Mesenchymal stem cell (in vitro differentiated cells and primary cell): ENCODE measurements at regions not wholly inside any gene's neighbourhood (a gene's known extent, or its start where the extent isn't known, plus 50 kb on each side); places are given as distances from the start of the nearest gene placed in this dataset.

Experiments
- DNase-seq: peaks from one replicate; pipeline ENCODE4 v3.0.0-alpha.2; 2013
- H2AFZ ChIP-seq: one replicate; pipeline ENCODE4 v1.6.1; 2013; ENCODE audit warnings: low read depth, mild to moderate bottlenecking, control low read depth, inconsistent platforms, low read length, moderate library complexity
- H2AK5ac ChIP-seq: 2 replicates; pipeline ENCODE4 v1.6.1; 2013; ENCODE audit warnings: low read length, moderate library complexity, mild to moderate bottlenecking, inconsistent platforms; ENCODE audit not compliant: severe bottlenecking
- H2BK120ac ChIP-seq: one replicate; pipeline ENCODE4 v1.6.1; 2013; ENCODE audit warnings: low read depth, mild to moderate bottlenecking, inconsistent platforms, low read length, moderate library complexity
- H2BK12ac ChIP-seq, 2 experiments: one replicate each; pipeline ENCODE4 v1.6.1; 2013; ENCODE audit warnings: inconsistent platforms in 2 of 2, low read length in 2 of 2, mild to moderate bottlenecking in 2 of 2, moderate library complexity in 2 of 2, control low read depth in 1 of 2
- H2BK15ac ChIP-seq: one replicate; pipeline ENCODE4 v1.6.1; 2013; ENCODE audit warnings: mild to moderate bottlenecking, low read depth, inconsistent platforms; ENCODE audit not compliant: poor library complexity, severe bottlenecking
- H2BK5ac ChIP-seq: 2 replicates; pipeline ENCODE4 v1.6.1; 2013; ENCODE audit warnings: low read depth, mild to moderate bottlenecking, low read length, control low read depth, inconsistent platforms; ENCODE audit not compliant: poor library complexity, severe bottlenecking
- H3K14ac ChIP-seq, 2 experiments: one replicate each; pipeline ENCODE4 v1.6.1; 2013; ENCODE audit warnings: inconsistent platforms in 2 of 2, low read length in 2 of 2, control low read depth in 1 of 2, mild to moderate bottlenecking in 1 of 2, moderate library complexity in 1 of 2
- H3K18ac ChIP-seq, 2 experiments: one replicate each; pipeline ENCODE4 v1.6.1; 2013; ENCODE audit warnings: inconsistent platforms in 2 of 2, low read length in 2 of 2, control low read depth in 1 of 2, low read depth in 1 of 2, mild to moderate bottlenecking in 1 of 2
- H3K23ac ChIP-seq, 2 experiments: one replicate each; pipeline ENCODE4 v1.6.1; 2013; ENCODE audit warnings: inconsistent platforms in 2 of 2, low read length in 2 of 2, mild to moderate bottlenecking in 2 of 2, moderate library complexity in 2 of 2, control low read depth in 1 of 2
- H3K27ac ChIP-seq: 2 replicates; pipeline ENCODE4 v1.5.1; 2013; ENCODE audit warnings: mild to moderate bottlenecking, moderate library complexity, low read length, control low read depth, inconsistent platforms; ENCODE audit not compliant: poor library complexity, severe bottlenecking
- H3K27me3 ChIP-seq, 2 experiments: 2 replicates each; pipeline versions ENCODE4 v1.6.1 to v1.7.0; 2013; ENCODE audit warnings: low read length in 2 of 2, mild to moderate bottlenecking in 2 of 2, moderate library complexity in 2 of 2, control low read depth in 1 of 2, inconsistent platforms in 1 of 2; ENCODE audit not compliant: control insufficient read depth in 1 of 2, insufficient read depth in 1 of 2
- H3K36me3 ChIP-seq, 2 experiments: 2 replicates each; pipeline versions ENCODE4 v1.6.1 to v1.7.0; 2013; ENCODE audit warnings: low read length in 2 of 2, control low read depth in 1 of 2, inconsistent platforms in 1 of 2, low read depth in 1 of 2, mild to moderate bottlenecking in 1 of 2; ENCODE audit not compliant: insufficient read depth in 2 of 2, control insufficient read depth in 1 of 2
- H3K4ac ChIP-seq, 2 experiments: one replicate each; pipeline ENCODE4 v1.6.1; 2013; ENCODE audit warnings: inconsistent platforms in 2 of 2, low read length in 2 of 2, mild to moderate bottlenecking in 2 of 2, moderate library complexity in 2 of 2, control low read depth in 1 of 2, low read depth in 1 of 2
- H3K4me1 ChIP-seq: 2 replicates; pipeline ENCODE4 v1.6.1; 2013; ENCODE audit warnings: low read depth, low read length, control low read depth; ENCODE audit not compliant: control insufficient read depth, insufficient read depth
- H3K4me2 ChIP-seq: 2 replicates; pipeline ENCODE4 v1.6.1; 2013; ENCODE audit warnings: low read length, mild to moderate bottlenecking, inconsistent platforms; ENCODE audit not compliant: poor library complexity, severe bottlenecking
- H3K4me3 ChIP-seq, 2 experiments: 2 replicates each; pipeline versions ENCODE4 v1.5.1 to v1.7.0; 2013; ENCODE audit warnings: low read length in 2 of 2, mild to moderate bottlenecking in 2 of 2, control low read depth in 1 of 2, low read depth in 1 of 2; ENCODE audit not compliant: insufficient read depth in 1 of 2
- H3K79me1 ChIP-seq: replicated peaks from 2 replicates; pipeline ENCODE4 v1.6.1; 2013; ENCODE audit warnings: mild to moderate bottlenecking, control low read depth, low read length, inconsistent platforms; ENCODE audit not compliant: poor library complexity, severe bottlenecking
- H3K9ac ChIP-seq: 2 replicates; pipeline ENCODE4 v1.7.0; 2013; ENCODE audit warnings: mild to moderate bottlenecking, low read length, moderate library complexity
- H3K9me3 ChIP-seq: 2 replicates; pipeline ENCODE4 v1.7.0; 2013; ENCODE audit warnings: mild to moderate bottlenecking, low read length; ENCODE audit not compliant: control insufficient read depth
- H4K8ac ChIP-seq: one replicate; pipeline ENCODE4 v1.6.1; 2013; ENCODE audit warnings: inconsistent platforms, mild to moderate bottlenecking, low read length, moderate library complexity
- H4K91ac ChIP-seq: one replicate; pipeline ENCODE4 v1.6.1; 2013; ENCODE audit warnings: mild to moderate bottlenecking, low read length, inconsistent platforms
- WGBS: methylation state at CpG from one replicate; pipeline ENCODE4 v1.1.7; 2013; ENCODE audit warnings: mixed read lengths; 5-methylcytosine and 5-hydroxymethylcytosine counted together

DNA sequence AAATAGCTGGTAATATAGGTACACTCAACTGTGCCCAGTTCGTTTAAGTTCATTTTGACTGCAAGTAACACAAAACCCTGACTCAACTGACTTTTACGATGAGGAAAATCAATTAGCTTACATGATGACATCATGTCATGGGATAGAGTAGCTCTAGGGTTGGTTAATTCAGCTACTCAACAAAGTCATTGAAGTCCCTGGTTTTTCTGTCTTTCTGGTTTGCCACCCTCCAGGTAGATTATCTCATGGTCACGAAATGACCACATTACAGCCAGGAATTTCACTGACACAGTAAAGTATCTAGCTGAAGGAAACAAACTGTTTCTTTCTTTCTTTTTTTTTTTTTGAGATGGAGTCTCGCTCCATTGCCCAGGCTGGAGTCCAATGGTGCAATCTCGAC lies 68.5 kb upstream of the FUT8 start:
- Histone ChIP-seq H3K23ac (no peak overlapping the region), H3K9me3 (no peaks in the 10 kb centered on the region), H3K4me1 (peaks cover 2% of the 10 kb centered on the region), H3K27ac (no peak overlapping the region), H2BK15ac (no peak overlapping the region), H2BK12ac (no peak overlapping the region), H2BK5ac (no peak overlapping the region), H3K27me3 (no peaks in the 10 kb centered on the region), H3K79me1 (no peaks in the 10 kb centered on the region), H3K4me3 (no peak overlapping the region), H2BK120ac (no peak overlapping the region), H3K9ac (no peak overlapping the region), H3K14ac (no peak overlapping the region), H4K91ac (no peak overlapping the region), H3K4me2 (no peak overlapping the region), H4K8ac (no peak overlapping the region), H2AFZ (no peak overlapping the region), H3K18ac (no peak overlapping the region), H3K4ac (no peak overlapping the region), H3K36me3 (no peaks in the 10 kb centered on the region), H2AK5ac (no peak overlapping the region)
- DNase-seq: no peak
- 94% methylated on average over 2 of the region's 5 CpGs for WGBS

DNA sequence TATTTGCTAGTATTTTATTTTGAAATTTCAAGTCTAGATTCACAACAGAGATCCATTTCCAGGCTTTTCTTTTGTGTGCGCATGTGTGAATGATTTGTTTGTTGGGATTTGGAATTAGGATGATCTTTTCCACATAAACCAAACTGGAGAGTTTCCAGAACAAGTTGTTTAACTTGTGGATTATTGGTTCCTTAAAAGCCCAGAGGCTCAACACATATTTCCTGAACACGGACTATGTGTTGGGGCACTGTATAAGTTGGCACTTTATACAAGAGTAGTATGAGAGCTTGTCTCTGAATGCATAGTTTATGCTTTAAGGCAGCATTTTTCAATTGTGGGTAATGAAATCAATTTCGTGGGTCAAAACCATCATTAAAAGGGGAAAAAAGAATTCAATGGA lies 67.3 kb upstream of the FUT8 start:
- H3K36me3 ChIP-seq: no peaks in the 10 kb centered on the region
- no peak overlapping the region for H2BK120ac ChIP-seq
- H2BK15ac ChIP-seq: no peak overlapping the region
- H3K9ac ChIP-seq: no peak overlapping the region
- H3K27ac ChIP-seq: no peak overlapping the region
- no peak overlapping the region for H2AK5ac ChIP-seq
- no peak for DNase-seq
- no peak overlapping the region for H3K4me3 ChIP-seq
- H4K8ac ChIP-seq: no peak overlapping the region
- no peak overlapping the region for H2BK5ac ChIP-seq
- no peak overlapping the region for H3K4me2 ChIP-seq
- no peak overlapping the region for H2BK12ac ChIP-seq
- H4K91ac ChIP-seq: no peak overlapping the region
- no peak overlapping the region for H3K4ac ChIP-seq
- no peak overlapping the region for H3K18ac ChIP-seq
- H3K23ac ChIP-seq: no peak overlapping the region
- peaks cover 2% of the 10 kb centered on the region for H3K4me1 ChIP-seq
- H3K27me3 ChIP-seq: no peaks in the 10 kb centered on the region
- no peaks in the 10 kb centered on the region for H3K79me1 ChIP-seq
- WGBS: 94% methylated on average over 2 of the region's 3 CpGs
- H3K14ac ChIP-seq: no peak overlapping the region
- no peak overlapping the region for H2AFZ ChIP-seq
- H3K9me3 ChIP-seq: no peaks in the 10 kb centered on the region

DNA sequence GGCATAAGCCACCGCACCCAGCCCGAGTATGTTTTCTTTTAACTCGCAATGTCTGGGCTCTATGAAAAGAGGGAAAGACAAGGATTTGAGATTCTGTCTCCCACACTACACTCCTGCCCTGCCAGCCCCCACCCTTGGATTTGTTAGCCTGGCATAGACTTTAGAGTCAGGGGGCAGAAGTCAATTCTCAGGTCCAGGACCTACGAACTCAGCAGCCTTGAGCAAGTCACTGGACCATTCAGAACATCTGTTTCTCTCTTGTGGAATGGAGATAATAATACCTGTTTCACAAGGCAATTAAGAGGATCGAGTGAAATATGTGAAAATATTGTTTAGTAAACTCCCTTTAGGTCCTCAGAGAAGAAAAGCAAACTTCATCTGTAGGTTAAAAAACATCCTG lies 66.1 kb upstream of the FUT8 start:
- Histone ChIP-seq H2AFZ (no peak overlapping the region), H3K4me1 (peaks cover 2% of the 10 kb centered on the region), H3K4me3 (no peak overlapping the region), H3K18ac (no peak overlapping the region), H2AK5ac (no peak overlapping the region), H3K36me3 (no peaks in the 10 kb centered on the region), H3K4me2 (no peak overlapping the region), H3K14ac (peak overlapping the region in 1 of 2 experiments; percentile 69), H2BK12ac (peak overlapping the region; percentile 33 to 69), H3K79me1 (no peaks in the 10 kb centered on the region), H3K4ac (no peak overlapping the region), H3K9ac (peak overlapping the region; percentile 79), H2BK120ac (peak overlapping the region; percentile 27), H4K91ac (no peak overlapping the region), H4K8ac (no peak overlapping the region), H3K27ac (no peak overlapping the region), H3K9me3 (no peaks in the 10 kb centered on the region), H3K27me3 (no peaks in the 10 kb centered on the region), H2BK15ac (no peak overlapping the region), H3K23ac (no peak overlapping the region), H2BK5ac (no peak overlapping the region)
- no peak for DNase-seq
- WGBS: 91% methylated on average over 2 of the region's 5 CpGs

DNA sequence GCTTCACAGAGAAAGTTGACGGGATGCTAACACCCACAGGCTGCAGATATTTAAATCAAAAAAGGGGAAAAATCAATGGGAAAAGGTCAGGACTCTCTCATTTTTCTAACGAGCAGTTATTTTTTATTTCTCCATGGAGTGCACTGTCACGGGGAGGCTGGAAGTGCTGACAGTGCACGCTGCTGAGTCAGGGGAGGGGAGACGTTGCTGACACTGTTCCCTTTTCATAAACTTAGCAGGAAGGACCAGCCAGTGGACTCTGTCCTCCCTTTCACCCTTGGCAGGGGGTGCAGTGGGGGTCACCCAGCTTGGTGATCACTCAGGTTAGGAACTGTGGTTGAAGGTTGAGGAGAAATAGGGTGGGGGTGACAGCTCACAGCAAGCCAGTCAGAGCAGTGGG lies 65.6 kb upstream of the FUT8 start:
- Histone ChIP-seq H2BK120ac (no peak overlapping the region), H3K4ac (no peak overlapping the region), H4K8ac (peak overlapping the region; percentile 16), H3K9me3 (no peaks in the 10 kb centered on the region), H3K36me3 (no peaks in the 10 kb centered on the region), H3K14ac (no peak overlapping the region), H4K91ac (no peak overlapping the region), H3K18ac (peak overlapping the region in 1 of 2 experiments; percentile 68), H3K4me2 (no peak overlapping the region), H3K23ac (no peak overlapping the region), H2BK12ac (no peak overlapping the region), H2BK15ac (no peak overlapping the region), H3K4me1 (peaks cover 2% of the 10 kb centered on the region), H3K79me1 (no peaks in the 10 kb centered on the region), H2AFZ (no peak overlapping the region), H3K27me3 (no peaks in the 10 kb centered on the region), H2AK5ac (no peak overlapping the region), H3K9ac (peak overlapping the region; percentile 79), H2BK5ac (no peak overlapping the region), H3K4me3 (no peak overlapping the region), H3K27ac (no peak overlapping the region)
- 60% methylated on average over 5 of the region's 5 CpGs for WGBS
- DNase-seq: no peak
